GM12864 (cell line): ENCODE measurements at regions not wholly inside any gene's neighbourhood (a gene's known extent, or its start where the extent isn't known, plus 50 kb on each side); places are given as distances from the start of the nearest gene placed in this dataset.
"Not testable (repeated sequence)": the region's sequence is repeated elsewhere in the genome, so short reads cannot be mapped to it uniquely, and the experiment has no call there.

Experiments used
- DNase-seq: peaks from one replicate; pipeline ENCODE4 v3.0.0-alpha.2; 2011; ENCODE audit warnings: low read depth
- H3K4me3 ChIP-seq: 2 replicates; pipeline ENCODE4 v1.5.1; 2011; ENCODE audit warnings: mild to moderate bottlenecking, low read depth, low read length, control low read depth
- CTCF ChIP-seq: IDR thresholded peaks from 2 replicates; pipeline ENCODE4 v1.5.1; 2011; ENCODE audit warnings: low read depth, mild to moderate bottlenecking, moderate library complexity, low read length, control low read depth, inconsistent platforms; ENCODE audit errors: missing control alignments

- no peak for DNase-seq
- no peak for TF ChIP-seq CTCF
- H3K4me3 ChIP-seq, result no peak overlapping the region
These were observed 95.2 kb upstream of the NCAM2 start for GRCh38 chr21:20902998-20903397.

GRCh38 chr21:20927555-20927954 is 70.7 kb upstream of the NCAM2 start:
- not testable (repeated sequence) for H3K4me3 ChIP-seq, DNase-seq

GRCh38 chr21:20942523-20942922 is 55.7 kb upstream of the NCAM2 start:
- no peak for DNase-seq
- TF ChIP-seq CTCF, result no peak
- H3K4me3 ChIP-seq, result no peak overlapping the region

GRCh38 chr21:20943561-20943997 is 54.6 kb upstream of the NCAM2 start:
- no peak for DNase-seq
- H3K4me3 ChIP-seq, result no peak overlapping the region
- no peak for TF ChIP-seq CTCF

- H3K4me3 ChIP-seq, result no peak overlapping the region
- DNase-seq, result no peak
- TF ChIP-seq CTCF, result no peak
These were observed 54.1 kb upstream of the NCAM2 start for GRCh38 chr21:20944139-20944538.

GRCh38 chr21:20946701-20947100 is 51.5 kb upstream of the NCAM2 start:
- TF ChIP-seq CTCF, result no peak
- DNase-seq, result no peak
- no peak overlapping the region for H3K4me3 ChIP-seq
